H1 (cell line): ENCODE measurements at regions not wholly inside any gene's neighbourhood (a gene's known extent, or its start where the extent isn't known, plus 50 kb on each side); places are given as distances from the start of the nearest gene placed in this dataset.

Source experiments
- CTCF ChIA-PET: fragments of 300-600 bp; sonication (Branson Sonifier 250); formaldehyde crosslinking; loops from one replicate; lab custom pipeline; 2021; ENCODE audit not compliant: partially characterized antibody; lab: Charles Lee
- POLR2A ChIA-PET: fragments of 300-600 bp; sonication (Branson Sonifier 250); formaldehyde crosslinking; loops from one replicate; lab custom pipeline; 2021; ENCODE audit warnings: inconsistent platforms; ENCODE audit not compliant: partially characterized antibody; lab: Charles Lee
- DNase-seq, 2 experiments: peaks; one replicate each; pipeline versions ENCODE4 v3.0.0 to v3.0.0-alpha.2; 2010 to 2022; ENCODE audit warnings: low spot score in 2 of 2, low read depth in 1 of 2, mixed read lengths in 1 of 2
- FAIRE-seq: peaks from 2 replicates; lab custom pipeline; 2011; peaks lifted over from hg19 to GRCh38; lab: Jason Lieb, UNC
- H2AFZ ChIP-seq: 2 replicates; pipeline ENCODE4 v1.8.1; 2012; ENCODE audit warnings: low read length, inconsistent platforms
- H2AK5ac ChIP-seq: 2 replicates; pipeline ENCODE4 v1.6.1; 2013; ENCODE audit warnings: low read depth, low read length
- H2BK120ac ChIP-seq: replicated peaks from 2 replicates; pipeline ENCODE3; 2013; ENCODE audit warnings: low read depth, low read length, inconsistent platforms
- H2BK12ac ChIP-seq: 2 replicates; pipeline ENCODE4 v1.6.1; 2013; ENCODE audit warnings: low read depth, low read length
- H2BK15ac ChIP-seq: 2 replicates; pipeline ENCODE4 v1.6.1; 2013; ENCODE audit warnings: low read length
- H2BK20ac ChIP-seq: 2 replicates; pipeline ENCODE4 v1.6.1; 2013; ENCODE audit warnings: low read length
- H2BK5ac ChIP-seq: 2 replicates; pipeline ENCODE4 v1.6.1; 2013; ENCODE audit warnings: low read depth, low read length
- H3K14ac ChIP-seq: 2 replicates; pipeline ENCODE4 v1.6.1; 2013; ENCODE audit warnings: inconsistent platforms; ENCODE audit not compliant: insufficient read length
- H3K18ac ChIP-seq: 2 replicates; pipeline ENCODE4 v1.6.1; 2013; ENCODE audit warnings: low read length; ENCODE audit errors: extremely low read depth
- H3K23ac ChIP-seq: 2 replicates; pipeline ENCODE4 v1.6.1; 2013; ENCODE audit warnings: inconsistent platforms; ENCODE audit not compliant: insufficient read length
- H3K23me2 ChIP-seq: 2 replicates; pipeline ENCODE4 v1.6.1; 2013; ENCODE audit warnings: low read depth, low read length
- H3K27ac ChIP-seq: 2 replicates; pipeline ENCODE4 v1.6.1; 2011; ENCODE audit warnings: low read depth, low read length, inconsistent platforms
- H3K27me3 ChIP-seq, 4 experiments: replicated peaks in 1 of 4; 1 replicate in 1 of 4; 2 replicates in 3 of 4; pipeline versions ENCODE4 v1.6.1 to v1.8.1; 2011 to 2013; ENCODE audit warnings: low read length in 3 of 4, mild to moderate bottlenecking in 3 of 4, inconsistent platforms in 2 of 4, mixed read lengths in 2 of 4, moderate library complexity in 1 of 4; ENCODE audit not compliant: control insufficient read depth in 3 of 4, insufficient read depth in 3 of 4; ENCODE audit errors: extremely low read depth in 1 of 4
- H3K36me3 ChIP-seq, 4 experiments: 2 replicates each; pipeline versions ENCODE4 v1.6.1 to v1.8.1; 2011 to 2013; ENCODE audit warnings: mild to moderate bottlenecking in 4 of 4, low read length in 3 of 4, moderate library complexity in 2 of 4, control low read depth in 1 of 4, inconsistent platforms in 1 of 4; ENCODE audit not compliant: insufficient read depth in 4 of 4, control insufficient read depth in 2 of 4
- H3K4ac ChIP-seq: replicated peaks from 2 replicates; pipeline ENCODE3; 2013; ENCODE audit warnings: low read length, low read depth, mixed read lengths, inconsistent platforms; ENCODE audit not compliant: insufficient read length
- H3K4me1 ChIP-seq, 4 experiments: replicated peaks in 1 of 4; 1 replicate in 1 of 4; 2 replicates in 3 of 4; pipeline versions ENCODE4 v1.6.1 to v1.8.1; 2011 to 2013; ENCODE audit warnings: low read length in 3 of 4, inconsistent platforms in 2 of 4, mixed read lengths in 1 of 4; ENCODE audit not compliant: insufficient read depth in 4 of 4, control insufficient read depth in 3 of 4
- H3K4me2 ChIP-seq, 2 experiments: 2 replicates each; pipeline versions ENCODE4 v1.6.1 to v1.8.1; 2011 to 2013; ENCODE audit warnings: low read depth in 2 of 2, low read length in 2 of 2, control low read depth in 1 of 2, inconsistent platforms in 1 of 2, mild to moderate bottlenecking in 1 of 2; ENCODE audit not compliant: insufficient read depth in 1 of 2
- H3K4me3 ChIP-seq, 4 experiments: fragments of 200-600, 300-600 bp in 1 of 4; sonication (generic), shearing (Covaris generic), sonication (Bioruptor Twin) in 1 of 4; 2 replicates each; pipeline versions ENCODE4 v1.5.1 to v1.8.1; 2011 to 2016; ENCODE audit warnings: low read length in 4 of 4, low read depth in 3 of 4, control low read depth in 2 of 4, inconsistent platforms in 2 of 4, mild to moderate bottlenecking in 2 of 4, mixed read lengths in 1 of 4, moderate library complexity in 1 of 4; ENCODE audit not compliant: insufficient read depth in 2 of 4; ENCODE audit errors: extremely low read depth in 1 of 4
- H3K56ac ChIP-seq: replicated peaks from 2 replicates; pipeline ENCODE3; 2013; ENCODE audit warnings: low read depth, mild to moderate bottlenecking, mixed read lengths, low read length, inconsistent platforms; ENCODE audit not compliant: insufficient read length
- H3K79me1 ChIP-seq: 2 replicates; pipeline ENCODE4 v1.6.1; 2013; ENCODE audit warnings: low read depth, low read length, control low read depth
- H3K79me2 ChIP-seq, 2 experiments: 2 replicates each; pipeline versions ENCODE4 v1.6.1 to v1.8.1; 2012 to 2013; ENCODE audit warnings: low read length in 2 of 2, mild to moderate bottlenecking in 2 of 2, inconsistent platforms in 1 of 2; ENCODE audit not compliant: insufficient read depth in 2 of 2, control insufficient read depth in 1 of 2
- H3K9ac ChIP-seq, 4 experiments: replicated peaks in 1 of 4; 1 replicate in 1 of 4; 2 replicates in 3 of 4; pipeline versions ENCODE4 v1.6.1 to v1.8.1; 2011 to 2013; ENCODE audit warnings: low read depth in 3 of 4, low read length in 3 of 4, control low read depth in 2 of 4, mild to moderate bottlenecking in 2 of 4, moderate library complexity in 2 of 4, inconsistent platforms in 1 of 4; ENCODE audit errors: extremely low read depth in 1 of 4
- H3K9me3 ChIP-seq, 2 experiments: 2 replicates each; pipeline versions ENCODE4 v1.6.1 to v1.8.1; 2012 to 2013; ENCODE audit warnings: mild to moderate bottlenecking in 2 of 2, moderate library complexity in 2 of 2, control low read depth in 1 of 2, inconsistent platforms in 1 of 2, low read depth in 1 of 2, low read length in 1 of 2, mixed read lengths in 1 of 2; ENCODE audit not compliant: insufficient read depth in 2 of 2
- H4K20me1 ChIP-seq, 2 experiments: replicated peaks in 1 of 2; 2 replicates each; pipeline versions ENCODE3 to v1.8.1; 2011 to 2013; ENCODE audit warnings: inconsistent platforms in 2 of 2, low read length in 2 of 2, mild to moderate bottlenecking in 1 of 2; ENCODE audit not compliant: insufficient read depth in 2 of 2, control insufficient read depth in 1 of 2
- H4K5ac ChIP-seq: 2 replicates; pipeline ENCODE4 v1.6.1; 2013; ENCODE audit warnings: low read length, low read depth, mixed read lengths, inconsistent platforms; ENCODE audit not compliant: insufficient read length
- H4K8ac ChIP-seq: 2 replicates; pipeline ENCODE4 v1.8.0; 2013; ENCODE audit warnings: mild to moderate bottlenecking, moderate library complexity, low read length, inconsistent platforms; ENCODE audit not compliant: insufficient read depth; ENCODE audit errors: extremely low read depth
- H4K91ac ChIP-seq: replicated peaks from 2 replicates; pipeline ENCODE3; 2013; ENCODE audit warnings: low read length, mixed read lengths, inconsistent platforms; ENCODE audit not compliant: insufficient read length
- ASH2L ChIP-seq: fragments of 200-600, 300-600 bp; sonication (generic); IDR thresholded peaks from one replicate; pipeline ENCODE4 v1.7.1; 2017; ENCODE audit warnings: low read length
- BRCA1 ChIP-seq: IDR thresholded peaks from 2 replicates; pipeline ENCODE4 v1.6.1; 2012; ENCODE audit warnings: low read depth, low read length, improper control_type of control experiment
- CBX8 ChIP-seq: fragments of 300-800, 300-1000 bp; sonication (generic); IDR thresholded peaks from 2 replicates; pipeline ENCODE4 v1.7.1; 2016; ENCODE audit warnings: low read depth, low read length, borderline replicate concordance
- EGR1 ChIP-seq: IDR thresholded peaks from 2 replicates; pipeline ENCODE4 v1.6.1; 2011; ENCODE audit warnings: low read depth, low read length, borderline replicate concordance
- EZH2 ChIP-seq: fragments of 200-600 bp; sonication (generic); IDR thresholded peaks from 2 replicates; pipeline ENCODE4 v1.7.1; 2012; ENCODE audit warnings: low read depth, mild to moderate bottlenecking, moderate library complexity, low read length, inconsistent platforms; ENCODE audit not compliant: severe bottlenecking
- KDM5A ChIP-seq: fragments of 200-600 bp; IDR thresholded peaks from 2 replicates; pipeline ENCODE4 v1.7.1; 2012; ENCODE audit warnings: mild to moderate bottlenecking, low read length, inconsistent platforms, mixed read lengths
- NANOG ChIP-seq: IDR thresholded peaks from 2 replicates; pipeline ENCODE4 v1.6.1; 2011; ENCODE audit warnings: low read length, low read depth, mild to moderate bottlenecking, inconsistent platforms; ENCODE audit not compliant: insufficient read depth, poor library complexity, severe bottlenecking
- PHF8 ChIP-seq: fragments of 200-600 bp; sonication (generic); conservative IDR thresholded peaks from 2 replicates; pipeline ENCODE4 v1.7.1; 2012; ENCODE audit warnings: low read depth, mild to moderate bottlenecking, inconsistent platforms, low read length, moderate library complexity
- RBBP5 ChIP-seq: IDR thresholded peaks from 2 replicates; pipeline ENCODE4 v1.7.1; 2012; ENCODE audit warnings: low read depth, mild to moderate bottlenecking, inconsistent platforms, low read length, moderate library complexity, borderline replicate concordance
- RNF2 ChIP-seq: fragments of 200-900, 300-1000 bp; sonication (generic); IDR thresholded peaks from 2 replicates; pipeline ENCODE4 v1.7.1; 2016; ENCODE audit warnings: borderline replicate concordance, low read depth, mild to moderate bottlenecking, antibody characterized with exemption, low read length; ENCODE audit not compliant: poor library complexity, severe bottlenecking; ENCODE audit errors: missing control alignments
- TBP ChIP-seq: IDR thresholded peaks from 2 replicates; pipeline ENCODE4 v1.6.1; 2011; ENCODE audit warnings: low read depth, low read length, improper control_type of control experiment
- TEAD4 ChIP-seq: IDR thresholded peaks from 2 replicates; pipeline ENCODE4 v1.6.1; 2012; ENCODE audit warnings: low read depth, low read length, inconsistent platforms, mixed read lengths
- WGBS, 2 experiments: shearing (Covaris generic) in 1 of 2; methylation state at CpG; one replicate each; pipeline versions ENCODE4 v1.1.6 to v1.1.7; 2013 to 2015; ENCODE audit warnings: low lambda C conversion rate in 2 of 2, mixed read lengths in 2 of 2, inconsistent platforms in 1 of 2, low coverage in 1 of 2, missing lambda C conversion rate in 1 of 2; ENCODE audit not compliant: insufficient replicate concordance in 2 of 2, insufficient coverage in 1 of 2, insufficient read length in 1 of 2; ENCODE audit errors: extremely low coverage in 1 of 2, missing lambda C conversion rate in 1 of 2; 5-methylcytosine and 5-hydroxymethylcytosine counted together
- TF ChIP-seq, protein P1 (sequence below): IDR thresholded peaks from 2 replicates; pipeline ENCODE4 v1.6.1; 2011; ENCODE audit warnings: low read length, improper control_type of control experiment

GRCh38 chr7:118845791-118846190, 621.3 kb downstream of the ANKRD7 start:
- ChIA-PET POLR2A (no interaction called here), CTCF (interaction anchor here (1.0 to 1.7 kb wide), 2 partner anchors 330 to 649 kb away, joined by 3 read pairs; no protein-coding TSS in a partner anchor)
- Histone ChIP-seq H3K79me1 (no peaks in the 10 kb centered on the region), H3K27me3 (no peaks in the 10 kb centered on the region), H2BK12ac (no peak overlapping the region), H4K20me1 (no peaks in the 10 kb centered on the region), H4K8ac (no peak overlapping the region), H3K79me2 (no peaks in the 10 kb centered on the region), H4K91ac (no peak overlapping the region), H3K4me2 (no peak overlapping the region), H3K36me3 (no peaks in the 10 kb centered on the region), H3K4me1 (no peaks in the 10 kb centered on the region), H2BK15ac (no peak overlapping the region), H4K5ac (no peak overlapping the region), H2AK5ac (no peak overlapping the region), H3K4me3 (no peak overlapping the region), H3K18ac (no peak overlapping the region), H3K4ac (no peak overlapping the region), H3K14ac (no peak overlapping the region), H2BK20ac (no peak overlapping the region), H3K23ac (no peak overlapping the region), H3K9ac (no peak overlapping the region), H2BK5ac (no peak overlapping the region), H3K27ac (no peak overlapping the region), H3K56ac (no peak overlapping the region), H3K9me3 (no peaks in the 10 kb centered on the region), H2AFZ (no peak overlapping the region), H2BK120ac (no peak overlapping the region), H3K23me2 (no peaks in the 10 kb centered on the region)
- no peak for FAIRE-seq
- DNase-seq: no peak
- WGBS, 2 experiments: 91% methylated on average over 3 of the region's 3 CpGs; no CpG with 5 or more reads in 1 of the 2 experiments
- TF ChIP-seq, protein P1, sequence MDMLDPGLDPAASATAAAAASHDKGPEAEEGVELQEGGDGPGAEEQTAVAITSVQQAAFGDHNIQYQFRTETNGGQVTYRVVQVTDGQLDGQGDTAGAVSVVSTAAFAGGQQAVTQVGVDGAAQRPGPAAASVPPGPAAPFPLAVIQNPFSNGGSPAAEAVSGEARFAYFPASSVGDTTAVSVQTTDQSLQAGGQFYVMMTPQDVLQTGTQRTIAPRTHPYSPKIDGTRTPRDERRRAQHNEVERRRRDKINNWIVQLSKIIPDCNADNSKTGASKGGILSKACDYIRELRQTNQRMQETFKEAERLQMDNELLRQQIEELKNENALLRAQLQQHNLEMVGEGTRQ: no peak
- TF ChIP-seq PHF8 (no peak), TEAD4 (no peak), EZH2 (no peak), NANOG (no peak), RBBP5 (no peak), KDM5A (no peak), TBP (no peak), BRCA1 (no peak), ASH2L (no peak), CBX8 (no peak), EGR1 (no peak), RNF2 (no peak)
